ENCODE measurements at regions not wholly inside any gene's neighbourhood (a gene's known extent, or its start where the extent isn't known, plus 50 kb on each side); places are given as distances from the start of the nearest gene placed in this dataset.

DNA sequence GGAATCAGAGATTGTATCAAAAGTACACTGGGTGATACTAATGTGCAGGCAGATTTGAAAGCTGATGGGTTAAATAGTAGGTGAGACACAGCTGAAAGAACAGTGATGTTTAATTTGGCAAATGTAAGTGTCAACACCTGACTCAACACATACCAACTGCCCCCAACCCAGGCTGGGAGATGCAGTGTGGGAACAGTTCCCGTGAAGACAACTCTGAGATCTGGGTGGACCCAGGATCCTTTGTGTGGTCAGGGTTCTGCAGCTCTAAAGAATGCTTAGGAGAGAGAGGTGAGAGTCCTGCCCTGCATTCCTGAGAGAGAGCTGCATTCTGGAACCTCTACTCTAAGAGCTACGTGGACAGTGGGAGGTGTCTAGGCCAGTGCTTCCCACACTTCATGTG lies 479.7 kb downstream of the RPS24 start:
- TF ChIP-seq, protein P1, sequence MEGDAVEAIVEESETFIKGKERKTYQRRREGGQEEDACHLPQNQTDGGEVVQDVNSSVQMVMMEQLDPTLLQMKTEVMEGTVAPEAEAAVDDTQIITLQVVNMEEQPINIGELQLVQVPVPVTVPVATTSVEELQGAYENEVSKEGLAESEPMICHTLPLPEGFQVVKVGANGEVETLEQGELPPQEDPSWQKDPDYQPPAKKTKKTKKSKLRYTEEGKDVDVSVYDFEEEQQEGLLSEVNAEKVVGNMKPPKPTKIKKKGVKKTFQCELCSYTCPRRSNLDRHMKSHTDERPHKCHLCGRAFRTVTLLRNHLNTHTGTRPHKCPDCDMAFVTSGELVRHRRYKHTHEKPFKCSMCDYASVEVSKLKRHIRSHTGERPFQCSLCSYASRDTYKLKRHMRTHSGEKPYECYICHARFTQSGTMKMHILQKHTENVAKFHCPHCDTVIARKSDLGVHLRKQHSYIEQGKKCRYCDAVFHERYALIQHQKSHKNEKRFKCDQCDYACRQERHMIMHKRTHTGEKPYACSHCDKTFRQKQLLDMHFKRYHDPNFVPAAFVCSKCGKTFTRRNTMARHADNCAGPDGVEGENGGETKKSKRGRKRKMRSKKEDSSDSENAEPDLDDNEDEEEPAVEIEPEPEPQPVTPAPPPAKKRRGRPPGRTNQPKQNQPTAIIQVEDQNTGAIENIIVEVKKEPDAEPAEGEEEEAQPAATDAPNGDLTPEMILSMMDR (IDR thresholded peaks at IDR 0.05 in 4 of 5, conservative IDR thresholded peaks at IDR 0.05 in 1 of 5): no peak
- TF ChIP-seq POLR2A (IDR thresholded peaks at IDR 0.05): no peak

All from gastrocnemius medialis (tissue), 4 donors.